ENCODE measurements at regions not wholly inside any gene's neighbourhood (a gene's known extent, or its start where the extent isn't known, plus 50 kb on each side); places are given as distances from the start of the nearest gene placed in this dataset.
"Not testable (repeated sequence)": the region's sequence is repeated elsewhere in the genome, so short reads cannot be mapped to it uniquely, and the experiment has no call there.

GRCh38 chr12:24503477-24503876, 445.4 kb downstream of the BCAT1 start:
- DNase-seq = not testable (repeated sequence)

- no peak for DNase-seq
Observed at GRCh38 chr12:24500831-24501230, 448.1 kb downstream of the BCAT1 start.

- no peak for DNase-seq
Observed at GRCh38 chr12:24500421-24500820, 448.5 kb downstream of the BCAT1 start.

GRCh38 chr12:24499151-24500146, 449.5 kb downstream of the BCAT1 start:
- no peak for DNase-seq

GRCh38 chr12:24496755-24497154, 452.1 kb downstream of the BCAT1 start:
- no peak for DNase-seq

- no peak for DNase-seq
Observed at GRCh38 chr12:24494401-24494800, 454.5 kb downstream of the BCAT1 start.

- no peak for DNase-seq
Observed at GRCh38 chr12:24491968-24492367, 456.9 kb downstream of the BCAT1 start.

- no peak for DNase-seq
Observed at GRCh38 chr12:24489939-24490338, 459.0 kb downstream of the BCAT1 start.

GRCh38 chr12:24488906-24489619, 459.8 kb downstream of the BCAT1 start:
- no peak for DNase-seq

GRCh38 chr12:24488091-24488596, 460.8 kb downstream of the BCAT1 start:
- no peak for DNase-seq

GRCh38 chr12:24487606-24488005, 461.3 kb downstream of the BCAT1 start:
- DNase-seq = no peak

GRCh38 chr12:24483732-24484131, 465.2 kb downstream of the BCAT1 start:
- DNase-seq = no peak

GRCh38 chr12:24482882-24483604, 465.9 kb downstream of the BCAT1 start:
- DNase-seq = no peak

- DNase-seq = no peak
Observed at GRCh38 chr12:24482044-24482443, 466.9 kb downstream of the BCAT1 start.

- DNase-seq = no peak
Observed at GRCh38 chr12:24480766-24481449, 468.0 kb downstream of the BCAT1 start.

GRCh38 chr12:24479131-24479530, 469.8 kb downstream of the BCAT1 start:
- no peak for DNase-seq

GRCh38 chr12:24478254-24478653, 470.6 kb downstream of the BCAT1 start:
- no peak for DNase-seq

GRCh38 chr12:24476310-24476709, 472.6 kb downstream of the BCAT1 start:
- DNase-seq = no peak

GRCh38 chr12:24475337-24475736, 473.6 kb downstream of the BCAT1 start:
- no peak for DNase-seq

GRCh38 chr12:24473097-24473496, 475.8 kb downstream of the BCAT1 start:
- DNase-seq = no peak

- DNase-seq = no peak
Observed at GRCh38 chr12:24470050-24470449, 478.9 kb downstream of the BCAT1 start.

- DNase-seq = no peak
Observed at GRCh38 chr12:24469089-24469488, 479.8 kb downstream of the BCAT1 start.
